ENCODE measurements at regions not wholly inside any gene's neighbourhood (a gene's known extent, or its start where the extent isn't known, plus 50 kb on each side); places are given as distances from the start of the nearest gene placed in this dataset.

DNA sequence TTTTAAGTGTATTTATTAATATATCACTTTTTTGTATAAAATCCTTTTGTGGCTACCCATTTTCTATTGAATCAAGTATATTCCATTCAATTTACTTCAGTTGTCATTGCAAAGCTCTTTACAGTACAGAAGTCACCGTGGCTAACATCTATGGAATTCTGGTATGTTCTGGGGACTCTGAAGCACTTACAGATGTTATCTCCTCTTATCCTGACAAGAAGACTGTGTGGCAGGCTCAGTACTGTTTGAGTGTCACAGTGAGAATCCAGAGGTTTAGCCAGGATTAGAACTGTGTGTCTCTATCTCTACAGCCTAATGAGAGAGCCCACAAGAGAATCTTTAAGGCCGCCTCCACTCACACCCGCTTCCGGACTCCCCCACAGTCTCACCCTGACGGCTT is 78.2 kb upstream of the SORBS2 start:
- no peak overlapping the region for H3K27ac ChIP-seq
- H3K4me3 ChIP-seq = no peak overlapping the region

- Histone ChIP-seq H3K27ac (no peak overlapping the region), H3K4me3 (no peak overlapping the region)
These were observed 80.2 kb upstream of the SORBS2 start for GRCh38 chr4:185892165-185892564.

DNA sequence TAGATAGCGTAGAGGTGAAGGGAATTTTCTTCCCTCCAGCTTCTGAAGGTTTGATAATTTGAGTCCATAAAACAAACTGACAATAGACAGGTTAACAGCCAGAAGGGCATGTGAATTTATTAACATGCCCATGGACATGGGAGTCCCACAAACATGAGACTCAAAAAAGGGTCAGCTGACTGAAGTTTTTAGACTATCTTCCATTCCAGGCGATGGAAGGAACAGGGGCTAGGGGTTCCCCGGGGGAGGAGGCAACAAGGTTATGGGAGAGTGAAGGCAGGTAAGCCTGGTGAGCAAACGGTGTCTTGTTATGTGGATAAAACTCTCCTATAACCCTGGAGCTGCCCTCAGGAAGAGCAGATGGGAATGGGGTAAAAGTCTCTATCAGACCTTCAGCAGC is 81.5 kb upstream of the SORBS2 start:
- H3K27ac ChIP-seq = no peak overlapping the region
- H3K4me3 ChIP-seq = no peak overlapping the region

GRCh38 chr4:185894481-185894880 is 82.5 kb upstream of the SORBS2 start:
- H3K27ac ChIP-seq = no peak overlapping the region
- H3K4me3 ChIP-seq = no peak overlapping the region

DNA sequence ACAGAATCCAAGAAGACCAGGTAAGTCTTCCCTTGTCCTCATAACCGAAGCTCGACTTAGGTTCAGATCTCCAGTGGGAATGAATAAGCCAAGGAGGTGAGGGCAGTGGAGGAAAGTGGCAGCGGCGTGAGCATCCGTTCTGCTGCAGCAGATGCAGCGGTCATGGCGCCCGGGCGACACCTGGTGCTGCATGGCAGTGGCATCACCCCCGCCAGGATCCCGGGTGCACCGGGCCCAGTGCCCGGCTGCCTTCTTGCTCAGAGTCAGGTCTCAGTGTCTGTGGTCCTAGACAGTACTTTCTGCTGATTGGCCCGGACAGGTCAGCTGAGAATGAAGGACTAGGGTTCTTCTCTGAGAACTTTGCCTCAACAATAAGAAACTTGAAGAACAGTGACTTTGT is 83.4 kb upstream of the SORBS2 start:
- no peak overlapping the region for H3K27ac ChIP-seq

GRCh38 chr4:185895866-185896265 is 83.9 kb upstream of the SORBS2 start:
- H3K27ac ChIP-seq = no peak overlapping the region
- no peak overlapping the region for H3K4me3 ChIP-seq

More for the DNA sequence above, 83.4 kb upstream of the SORBS2 start:
- no peak overlapping the region for H3K4me3 ChIP-seq

DNA sequence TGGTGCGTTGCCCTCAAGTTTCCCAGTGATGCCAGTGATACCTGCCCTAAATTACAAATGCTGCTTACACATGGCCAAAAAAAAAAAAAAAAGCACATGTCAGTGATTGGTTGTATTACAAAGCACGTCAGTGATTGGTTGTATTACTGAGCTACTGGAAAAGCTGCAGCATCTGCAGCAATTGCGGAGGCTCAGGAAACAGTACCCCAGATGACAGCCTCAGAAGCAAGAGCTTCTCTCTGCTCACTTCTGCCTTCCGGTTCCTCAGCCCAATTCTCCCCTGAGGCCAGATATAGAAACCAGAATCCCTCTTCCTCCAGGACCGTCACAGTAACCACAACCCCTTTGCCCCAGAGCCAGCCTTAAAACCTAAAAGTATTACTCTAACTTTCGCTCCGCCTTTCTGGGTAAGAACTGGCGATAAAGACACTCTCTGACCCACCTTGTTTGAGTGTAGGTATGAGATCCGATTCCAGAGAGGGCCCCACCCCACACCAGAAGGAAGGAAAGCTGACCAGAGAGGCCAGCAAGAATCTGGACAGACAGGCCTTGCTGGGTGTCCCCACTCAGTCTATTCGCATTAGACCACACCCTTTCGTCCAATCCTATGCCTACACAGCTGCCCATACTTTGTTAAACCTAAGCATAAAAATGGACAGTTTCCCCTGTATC is 85.0 kb upstream of the SORBS2 start:
- H3K27ac ChIP-seq = no peak overlapping the region
- no peak overlapping the region for H3K4me3 ChIP-seq

GRCh38 chr4:185898413-185898812 is 86.4 kb upstream of the SORBS2 start:
- no peak overlapping the region for H3K4me3 ChIP-seq

DNA sequence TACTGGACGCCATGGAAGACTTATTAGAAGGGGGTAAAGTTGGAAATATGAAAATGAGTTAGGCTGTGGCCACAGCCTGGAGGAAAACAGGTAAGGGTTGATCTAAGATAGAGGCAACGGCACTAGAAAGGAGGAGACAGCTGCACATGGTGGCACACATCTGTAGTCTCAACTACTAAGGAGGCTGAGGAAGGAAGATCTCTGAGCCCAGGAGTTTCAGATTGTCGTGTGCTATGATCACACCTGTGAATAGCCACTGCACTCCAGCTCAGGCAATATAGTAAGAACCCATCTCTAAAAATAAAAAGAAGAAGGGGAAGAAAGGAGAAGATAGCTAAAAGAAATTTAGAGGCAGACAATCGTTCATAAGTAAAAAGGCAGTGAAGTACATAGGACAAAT is 87.8 kb upstream of the SORBS2 start:
- H3K4me3 ChIP-seq = no peak overlapping the region

More at GRCh38 chr4:185898413-185898812, 86.4 kb upstream of the SORBS2 start:
- no peak overlapping the region for H3K27ac ChIP-seq

DNA sequence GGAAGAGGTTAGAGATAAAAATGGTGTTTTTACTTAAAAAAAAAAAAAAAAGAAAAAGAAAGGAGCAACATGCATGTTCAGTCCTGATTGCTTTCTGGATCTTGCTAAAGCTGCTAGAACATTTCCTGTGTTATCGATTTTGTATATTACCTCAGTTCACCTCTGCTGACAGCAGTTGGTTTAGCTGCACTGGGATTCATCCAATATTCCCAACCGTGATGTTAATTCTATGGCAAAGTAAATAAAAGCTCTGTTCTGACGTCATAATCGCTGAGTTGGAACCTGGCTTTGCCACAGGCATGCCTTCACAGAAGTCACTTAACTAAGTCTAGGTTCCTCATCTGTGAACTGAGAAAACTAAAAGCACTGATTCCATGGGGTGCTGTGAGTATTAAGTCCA is 90.7 kb upstream of the SORBS2 start:
- H3K27ac ChIP-seq = no peak overlapping the region
- H3K4me3 ChIP-seq = no peak overlapping the region

More for the DNA sequence above, 87.8 kb upstream of the SORBS2 start:
- H3K27ac ChIP-seq = no peak overlapping the region

GRCh38 chr4:185903205-185903604 is 91.2 kb upstream of the SORBS2 start:
- Histone ChIP-seq H3K4me3 (no peak overlapping the region), H3K27ac (no peak overlapping the region)

GRCh38 chr4:185904381-185904780 is 92.4 kb upstream of the SORBS2 start:
- H3K27ac ChIP-seq = no peak overlapping the region
- H3K4me3 ChIP-seq = no peak overlapping the region

GRCh38 chr4:185909972-185910371 is 98.0 kb upstream of the SORBS2 start:
- Histone ChIP-seq H3K4me3 (no peak overlapping the region), H3K27ac (no peak overlapping the region)

- no peak overlapping the region for H3K4me3 ChIP-seq
- H3K27ac ChIP-seq = no peak overlapping the region
These were observed 99.6 kb upstream of the SORBS2 start for GRCh38 chr4:185911556-185912064.

GRCh38 chr4:185912779-185913178 is 100.8 kb upstream of the SORBS2 start:
- Histone ChIP-seq H3K4me3 (no peak overlapping the region), H3K27ac (no peak overlapping the region)

- Histone ChIP-seq H3K4me3 (no peak overlapping the region), H3K27ac (no peak overlapping the region)
These were observed 102.7 kb upstream of the SORBS2 start for GRCh38 chr4:185914583-185915199.

DNA sequence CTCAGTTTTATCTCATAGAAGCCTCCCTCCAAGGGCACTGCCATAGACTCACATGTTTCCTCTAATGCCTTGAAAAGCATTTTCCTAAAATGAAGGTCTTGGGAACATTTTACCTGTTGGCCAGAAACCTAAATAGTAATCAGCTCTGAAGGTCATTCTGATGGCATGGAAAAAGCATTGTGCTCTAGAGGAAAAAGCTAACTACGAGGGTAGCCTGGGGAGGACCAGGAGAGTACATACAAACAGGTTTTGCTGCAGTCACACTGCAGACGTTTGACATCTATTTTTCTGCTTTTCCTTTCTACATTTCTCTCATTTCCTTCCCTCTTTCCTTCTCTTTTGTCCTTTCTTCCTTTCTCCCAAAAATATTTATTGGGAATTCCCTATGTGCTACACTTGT is 103.3 kb upstream of the SORBS2 start:
- H3K4me3 ChIP-seq = no peak overlapping the region
- no peak overlapping the region for H3K27ac ChIP-seq

DNA sequence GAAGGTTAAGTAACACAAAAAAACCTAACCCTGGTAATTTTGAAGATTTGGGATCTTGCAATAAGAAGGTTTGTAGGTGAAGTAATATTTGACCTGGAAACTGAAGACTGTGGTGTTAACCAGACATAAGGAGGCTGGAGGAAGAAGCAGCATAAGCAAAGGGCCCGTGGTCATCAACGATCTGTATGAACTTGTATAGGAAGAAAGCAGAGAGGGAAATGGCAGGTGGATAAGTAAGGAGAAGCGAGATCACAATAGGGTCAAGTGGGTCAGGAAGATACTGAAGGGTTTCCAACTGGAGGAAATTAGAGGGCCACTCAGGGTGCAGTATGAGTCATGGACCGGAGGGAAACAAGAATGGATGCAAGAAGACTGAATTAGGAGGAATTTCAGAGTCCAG is 103.8 kb upstream of the SORBS2 start:
- no peak overlapping the region for H3K27ac ChIP-seq
- no peak overlapping the region for H3K4me3 ChIP-seq

DNA sequence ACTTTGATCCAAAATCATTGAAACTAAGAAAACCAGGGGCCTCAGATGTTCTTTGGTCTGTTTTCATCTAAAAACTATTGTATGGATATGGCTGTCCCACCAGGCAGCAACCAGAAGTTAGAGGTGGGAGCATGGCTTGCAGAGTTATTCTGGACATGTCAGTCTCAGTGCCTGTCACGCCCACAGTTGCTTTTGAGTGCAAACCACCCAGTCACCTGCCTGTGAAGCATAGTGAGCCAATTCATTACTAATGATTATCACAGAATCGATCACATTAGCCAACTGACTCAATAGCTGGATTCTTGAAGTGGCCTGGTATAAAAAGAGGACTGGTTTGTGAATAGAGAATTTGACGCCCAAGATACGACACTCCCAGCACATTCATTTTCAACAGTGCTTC is 104.2 kb upstream of the SORBS2 start:
- no peak overlapping the region for H3K27ac ChIP-seq
- H3K4me3 ChIP-seq = no peak overlapping the region

DNA sequence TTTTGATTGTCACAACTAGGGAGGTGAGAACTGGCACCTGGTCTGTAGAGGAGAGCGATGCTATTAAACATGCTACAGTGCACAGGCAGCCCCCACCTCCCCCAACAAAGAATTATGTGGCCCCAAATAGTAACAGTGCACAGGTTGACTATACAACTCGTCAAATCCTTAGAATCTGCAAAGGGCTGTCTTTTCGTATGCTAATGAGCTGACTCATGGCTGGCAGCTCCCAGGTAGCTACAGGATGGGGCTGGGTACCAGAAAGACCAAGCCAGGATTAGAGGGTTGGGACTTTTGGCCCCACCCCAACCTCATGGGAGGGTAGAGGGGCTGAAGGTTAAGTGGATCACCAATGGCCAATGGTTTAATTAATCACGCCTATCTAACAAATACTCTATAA is 104.7 kb upstream of the SORBS2 start:
- H3K4me3 ChIP-seq = no peak overlapping the region

GRCh38 chr4:185919107-185919506 is 107.1 kb upstream of the SORBS2 start:
- Histone ChIP-seq H3K27ac (no peak overlapping the region), H3K4me3 (no peak overlapping the region)

More for the DNA sequence above, 104.7 kb upstream of the SORBS2 start:
- no peak overlapping the region for H3K27ac ChIP-seq

DNA sequence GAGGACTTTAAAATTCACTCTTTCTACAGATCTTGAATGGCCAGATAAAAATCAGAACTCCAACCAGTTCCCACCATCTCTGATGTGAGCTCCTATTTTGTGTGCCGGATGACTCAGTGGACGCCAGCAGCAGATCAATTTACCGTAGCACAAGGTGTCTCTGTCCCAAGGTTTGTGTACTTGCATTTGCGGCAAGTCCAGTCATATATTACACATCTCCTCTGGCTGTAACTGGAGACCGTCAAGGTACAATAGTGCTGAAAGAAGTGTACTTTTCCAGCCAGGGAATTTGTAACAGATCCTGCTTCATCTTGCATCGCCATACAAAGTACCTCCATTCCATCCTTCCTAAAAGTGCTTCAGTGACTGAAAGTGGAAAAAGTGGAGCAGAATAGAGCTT is 108.2 kb upstream of the SORBS2 start:
- no peak overlapping the region for H3K27ac ChIP-seq
- no peak overlapping the region for H3K4me3 ChIP-seq

Measured in skin epidermis (tissue), 12 donors.